ENCODE measurements at regions not wholly inside any gene's neighbourhood (a gene's known extent, or its start where the extent isn't known, plus 50 kb on each side); places are given as distances from the start of the nearest gene placed in this dataset.

GRCh38 chr6:112833581-112834131 lies 486.5 kb downstream of the RFPL4B start:
- WGBS, 3 donors, result 37 to 49% (median 40%) methylated on average over 4 of the region's 4 CpGs
- DNase-seq, result no peak
- Histone ChIP-seq H3K9me3 (no peaks in the 10 kb centered on the region), H3K36me3 (no peaks in the 10 kb centered on the region), H3K27me3 (no peaks in the 10 kb centered on the region), H3K27ac (no peak overlapping the region), H3K4me1 (ENCODE audit: insufficient read depth) (no peaks in the 10 kb centered on the region), H3K4me3 (no peak overlapping the region)
- intact Hi-C loops (cut with DNase I), result no loop called here
- TF ChIP-seq EP300 (IDR thresholded peaks at IDR 0.05) (no peak), POLR2A (IDR thresholded peaks at IDR 0.05) (no peak), CTCF (IDR thresholded peaks at IDR 0.05) (no peak)

- intact Hi-C loops (cut with DNase I), result no loop called here
- TF ChIP-seq POLR2A (IDR thresholded peaks at IDR 0.05), result no peak
- TF ChIP-seq EP300 (IDR thresholded peaks at IDR 0.05), result no peak
- TF ChIP-seq CTCF (IDR thresholded peaks at IDR 0.05), result no peak
- Histone ChIP-seq H3K27me3 (no peaks in the 10 kb centered on the region), H3K4me3 (no peak overlapping the region), H3K9me3 (no peaks in the 10 kb centered on the region), H3K4me1 (ENCODE audit: insufficient read depth) (no peaks in the 10 kb centered on the region), H3K36me3 (no peaks in the 10 kb centered on the region), H3K27ac (no peak overlapping the region)
- DNase-seq, result no peak
- 93 to 95% (median 94%) methylated on average over 3 of the region's 3 CpGs for WGBS, 3 donors
Measured at GRCh38 chr6:112835078-112835477, 487.9 kb downstream of the RFPL4B start.

GRCh38 chr6:112839525-112839961 lies 492.4 kb downstream of the RFPL4B start:
- Histone ChIP-seq H3K4me1 (ENCODE audit: insufficient read depth) (no peaks in the 10 kb centered on the region), H3K27me3 (no peaks in the 10 kb centered on the region), H3K27ac (no peak overlapping the region), H3K9me3 (no peaks in the 10 kb centered on the region), H3K4me3 (no peak overlapping the region), H3K36me3 (no peaks in the 10 kb centered on the region)
- no peak for DNase-seq
- TF ChIP-seq EP300 (IDR thresholded peaks at IDR 0.05), result no peak
- no peak for TF ChIP-seq CTCF (IDR thresholded peaks at IDR 0.05)
- no peak for TF ChIP-seq POLR2A (IDR thresholded peaks at IDR 0.05)
- intact Hi-C loops (cut with DNase I), result no loop called here

- TF ChIP-seq CTCF (IDR thresholded peaks at IDR 0.05), result no peak
- no peak for TF ChIP-seq POLR2A (IDR thresholded peaks at IDR 0.05)
- no peak for TF ChIP-seq EP300 (IDR thresholded peaks at IDR 0.05)
- Histone ChIP-seq H3K36me3 (no peaks in the 10 kb centered on the region), H3K9me3 (no peaks in the 10 kb centered on the region), H3K27me3 (no peaks in the 10 kb centered on the region), H3K27ac (no peak overlapping the region), H3K4me1 (ENCODE audit: insufficient read depth) (no peaks in the 10 kb centered on the region), H3K4me3 (no peak overlapping the region)
- intact Hi-C loops (cut with DNase I), result no loop called here
- no peak for DNase-seq
- 88 to 91% (median 88%) methylated on average over 4 of the region's 4 CpGs for WGBS, 3 donors
Measured at GRCh38 chr6:112841553-112842329, 494.6 kb downstream of the RFPL4B start.

Measured in ovary (tissue), 7 donors.